Gastrocnemius medialis (tissue), 4 donors: ENCODE measurements at regions not wholly inside any gene's neighbourhood (a gene's known extent, or its start where the extent isn't known, plus 50 kb on each side); places are given as distances from the start of the nearest gene placed in this dataset.

Source experiments
- ATAC-seq, 2 donors: fragments of 150-250 bp; one replicate each; pipeline ENCODE4 v1.9.1; 2016
- DNase-seq, 2 donors: peaks; one replicate each; pipeline ENCODE4 v3.0.0-alpha.2; 2019
- H3K27ac ChIP-seq, 4 donors: fragments of 200-600 bp; sonication (generic); 1 replicate in 1 of 4; 2 replicates in 3 of 4; pipeline ENCODE4 v1.5.1; 2016 to 2018; ENCODE audit warnings: mild to moderate bottlenecking in 2 of 4, moderate library complexity in 1 of 4
- H3K27me3 ChIP-seq, 3 donors: fragments of 200-600 bp; sonication (generic) in 2 of 3; 1 replicate in 1 of 3; 2 replicates in 2 of 3; pipeline versions ENCODE4 v1.5.1 to v1.6.0; 2016 to 2019; ENCODE audit warnings: mild to moderate bottlenecking in 1 of 3, moderate library complexity in 1 of 3
- H3K36me3 ChIP-seq, 2 donors: fragments of 200-600 bp; sonication (generic) in 1 of 2; one replicate each; pipeline ENCODE4 v1.5.1; 2017 to 2018
- H3K4me1 ChIP-seq, 2 donors: fragments of 200-600 bp; sonication (generic) in 1 of 2; one replicate each; pipeline ENCODE4 v1.5.1; 2016 to 2017; ENCODE audit warnings: mild to moderate bottlenecking in 2 of 2
- H3K4me3 ChIP-seq, 4 donors: fragments of 200-600 bp; sonication (generic) in 3 of 4; 1 replicate in 1 of 4; 2 replicates in 3 of 4; pipeline ENCODE4 v1.5.1; 2016 to 2019; ENCODE audit warnings: mild to moderate bottlenecking in 2 of 4
- H3K9me3 ChIP-seq, 3 donors: fragments of 200-600 bp; sonication (generic) in 2 of 3; 1 replicate in 1 of 3; 2 replicates in 2 of 3; pipeline ENCODE4 v1.5.1; 2016 to 2019
- POLR2A ChIP-seq, 2 donors: fragments of 450-650 bp; IDR thresholded peaks; one replicate each; pipeline ENCODE4 v1.6.1; 2017; ENCODE audit warnings: antibody characterized with exemption in 2 of 2, mild to moderate bottlenecking in 2 of 2, moderate library complexity in 2 of 2
- in situ Hi-C, 4 donors: fragments of 200-750 bp; cut with MboI; loops; one replicate each; pipeline versions ENCODE4 v1.15.0 to v1.8.0; 2017; ENCODE audit warnings: low sequenced_read_pairs in 4 of 4
- intact Hi-C: fragments of 100-400 bp; cut with DNase I; formaldehyde crosslinking; loops from one replicate; pipeline ENCODE4 v1.15.1; 2023; ENCODE audit warnings: low total_unique reads
- TF ChIP-seq, protein P1 (sequence below), 5 experiments: fragments of 450-650 bp in 3 of 5; fragments of 200-600 bp in 2 of 5; sonication (generic) in 2 of 5; IDR thresholded peaks in 4 of 5; conservative IDR thresholded peaks in 1 of 5; 1 replicate in 4 of 5; 2 replicates in 1 of 5; pipeline ENCODE4 v1.5.1; 2016 to 2019; ENCODE audit warnings: antibody characterized with exemption in 5 of 5, mild to moderate bottlenecking in 3 of 5, moderate library complexity in 3 of 5

DNA sequence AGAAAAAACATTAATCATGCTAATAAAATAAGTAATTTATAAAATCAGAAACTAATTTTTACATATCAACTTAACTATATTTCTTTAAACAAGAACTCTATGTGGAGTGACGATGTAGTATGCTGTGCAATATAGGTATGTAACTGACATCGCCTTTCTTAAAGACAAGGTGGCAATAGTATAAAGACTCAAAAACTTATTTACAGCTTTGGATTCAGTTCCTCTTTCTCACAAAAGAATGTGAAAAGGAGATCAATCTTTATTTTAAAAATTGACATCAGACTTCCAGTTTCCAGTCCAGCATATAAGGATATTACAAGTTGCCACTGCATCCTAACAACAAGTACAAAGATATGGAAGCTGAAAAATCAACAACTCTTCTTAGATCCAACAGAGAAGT lies 260.3 kb downstream of the TRIM36 start:
- H3K4me1 ChIP-seq, result no peaks in the 10 kb centered on the region
- intact Hi-C loops, result no loop called here

DNA sequence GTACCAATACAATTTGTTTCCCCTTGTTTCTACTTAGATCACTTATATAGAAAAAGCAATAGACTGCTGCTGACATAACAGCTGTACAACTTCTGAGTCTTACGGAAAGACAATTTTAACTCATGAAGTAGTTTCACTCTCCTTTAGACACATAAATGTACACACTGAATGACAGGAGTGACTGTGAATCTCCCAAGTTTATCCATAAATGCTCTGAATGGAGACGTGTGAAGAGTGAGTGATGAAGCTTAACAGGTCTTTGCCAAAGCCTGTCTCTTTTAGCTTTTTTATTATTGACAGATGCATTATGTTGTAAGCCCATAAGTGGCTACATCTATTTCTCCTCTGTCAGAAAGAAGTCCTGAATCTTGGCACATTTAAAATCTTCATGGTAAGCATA lies 265.9 kb downstream of the TRIM36 start:
- in situ Hi-C loops, result no loop called here
- no peak for ATAC-seq
- no peak for DNase-seq
- H3K27me3 ChIP-seq, result no peaks in the 10 kb centered on the region
- H3K9me3 ChIP-seq, result no peaks in the 10 kb centered on the region
- H3K27ac ChIP-seq, result no peak overlapping the region
- H3K4me3 ChIP-seq, result no peak overlapping the region
- no peak for TF ChIP-seq POLR2A (IDR thresholded peaks at IDR 0.05)
- TF ChIP-seq, protein P1, sequence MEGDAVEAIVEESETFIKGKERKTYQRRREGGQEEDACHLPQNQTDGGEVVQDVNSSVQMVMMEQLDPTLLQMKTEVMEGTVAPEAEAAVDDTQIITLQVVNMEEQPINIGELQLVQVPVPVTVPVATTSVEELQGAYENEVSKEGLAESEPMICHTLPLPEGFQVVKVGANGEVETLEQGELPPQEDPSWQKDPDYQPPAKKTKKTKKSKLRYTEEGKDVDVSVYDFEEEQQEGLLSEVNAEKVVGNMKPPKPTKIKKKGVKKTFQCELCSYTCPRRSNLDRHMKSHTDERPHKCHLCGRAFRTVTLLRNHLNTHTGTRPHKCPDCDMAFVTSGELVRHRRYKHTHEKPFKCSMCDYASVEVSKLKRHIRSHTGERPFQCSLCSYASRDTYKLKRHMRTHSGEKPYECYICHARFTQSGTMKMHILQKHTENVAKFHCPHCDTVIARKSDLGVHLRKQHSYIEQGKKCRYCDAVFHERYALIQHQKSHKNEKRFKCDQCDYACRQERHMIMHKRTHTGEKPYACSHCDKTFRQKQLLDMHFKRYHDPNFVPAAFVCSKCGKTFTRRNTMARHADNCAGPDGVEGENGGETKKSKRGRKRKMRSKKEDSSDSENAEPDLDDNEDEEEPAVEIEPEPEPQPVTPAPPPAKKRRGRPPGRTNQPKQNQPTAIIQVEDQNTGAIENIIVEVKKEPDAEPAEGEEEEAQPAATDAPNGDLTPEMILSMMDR (IDR thresholded peaks at IDR 0.05 in 4 of 5, conservative IDR thresholded peaks at IDR 0.05 in 1 of 5), result no peak
- no peaks in the 10 kb centered on the region for H3K36me3 ChIP-seq
- intact Hi-C loops, result no loop called here
- H3K4me1 ChIP-seq, result no peaks in the 10 kb centered on the region

More for the DNA sequence above, 260.3 kb downstream of the TRIM36 start:
- TF ChIP-seq POLR2A (IDR thresholded peaks at IDR 0.05), result no peak
- TF ChIP-seq, protein P1 (IDR thresholded peaks at IDR 0.05 in 4 of 5, conservative IDR thresholded peaks at IDR 0.05 in 1 of 5), result no peak
- DNase-seq, result no peak
- Histone ChIP-seq H3K9me3 (no peaks in the 10 kb centered on the region), H3K27me3 (no peaks in the 10 kb centered on the region), H3K4me3 (no peak overlapping the region), H3K27ac (no peak overlapping the region), H3K36me3 (no peaks in the 10 kb centered on the region)
- in situ Hi-C loops, result no loop called here
- no peak for ATAC-seq

- intact Hi-C loops (no loop called here), in situ Hi-C loops (no loop called here)
- no peaks in the 10 kb centered on the region for H3K4me1 ChIP-seq
- no peaks in the 10 kb centered on the region for H3K36me3 ChIP-seq
- no peaks in the 10 kb centered on the region for H3K9me3 ChIP-seq
- DNase-seq, result no peak
- H3K27me3 ChIP-seq, result no peaks in the 10 kb centered on the region
- H3K4me3 ChIP-seq, result no peak overlapping the region
- no peak overlapping the region for H3K27ac ChIP-seq
- TF ChIP-seq, protein P1 (IDR thresholded peaks at IDR 0.05 in 4 of 5, conservative IDR thresholded peaks at IDR 0.05 in 1 of 5), result no peak
- no peak for TF ChIP-seq POLR2A (IDR thresholded peaks at IDR 0.05)
- no peak for ATAC-seq
Measured at GRCh38 chr5:114898602-114899001, 271.1 kb downstream of the TRIM36 start.

DNA sequence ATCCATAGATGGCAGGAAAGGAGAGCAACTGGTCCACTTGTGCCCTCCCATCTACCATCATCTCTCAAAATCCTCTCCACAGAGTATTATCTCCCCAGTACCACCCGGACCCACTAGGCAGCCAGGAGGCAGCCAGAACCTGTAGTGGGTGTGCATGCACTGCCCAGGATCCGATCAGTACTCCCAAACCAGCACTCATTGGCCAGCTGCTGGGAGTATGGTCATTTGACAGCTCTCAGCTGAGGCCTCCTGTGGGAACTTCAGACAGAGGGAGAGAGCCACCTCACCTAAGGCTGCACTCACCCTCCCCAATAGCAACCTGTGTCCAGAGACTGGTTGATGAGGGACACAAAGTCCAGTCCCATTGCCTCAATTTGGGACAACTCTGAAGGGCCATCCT lies 286.0 kb downstream of the TRIM36 start:
- Histone ChIP-seq H3K27me3 (no peaks in the 10 kb centered on the region), H3K27ac (no peak overlapping the region), H3K9me3 (no peaks in the 10 kb centered on the region), H3K4me1 (no peaks in the 10 kb centered on the region), H3K4me3 (no peak overlapping the region), H3K36me3 (no peaks in the 10 kb centered on the region)
- intact Hi-C loops, result no loop called here
- TF ChIP-seq, protein P1 (IDR thresholded peaks at IDR 0.05 in 4 of 5, conservative IDR thresholded peaks at IDR 0.05 in 1 of 5), result no peak
- no peak for TF ChIP-seq POLR2A (IDR thresholded peaks at IDR 0.05)
- in situ Hi-C loops, result no loop called here
- no peak for ATAC-seq
- no peak for DNase-seq

DNA sequence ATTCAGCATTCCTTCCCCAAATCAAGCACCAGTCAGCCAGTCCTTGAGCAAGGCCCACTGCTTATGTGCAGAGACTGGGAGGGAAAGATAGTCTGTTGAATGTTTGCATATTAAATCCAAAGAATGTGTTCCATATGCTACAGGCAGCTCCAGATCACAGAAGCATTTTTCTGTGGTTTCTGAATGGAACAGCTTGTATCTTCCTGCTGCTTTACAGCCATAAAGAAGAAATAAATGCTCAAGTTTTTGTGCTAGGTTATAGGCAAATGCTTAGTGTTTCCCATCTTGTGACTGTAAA lies 310.3 kb downstream of the TRIM36 start:
- Histone ChIP-seq H3K4me1 (no peaks in the 10 kb centered on the region), H3K36me3 (no peaks in the 10 kb centered on the region), H3K27ac (no peak overlapping the region), H3K9me3 (no peaks in the 10 kb centered on the region), H3K4me3 (no peak overlapping the region), H3K27me3 (no peaks in the 10 kb centered on the region)
- intact Hi-C loops, result no loop called here
- in situ Hi-C loops, result no loop called here
- DNase-seq, result no peak
- no peak for TF ChIP-seq POLR2A (IDR thresholded peaks at IDR 0.05)
- TF ChIP-seq, protein P1 (IDR thresholded peaks at IDR 0.05 in 4 of 5, conservative IDR thresholded peaks at IDR 0.05 in 1 of 5), result no peak
- no peak for ATAC-seq
